ENCODE measurements at regions not wholly inside any gene's neighbourhood (a gene's known extent, or its start where the extent isn't known, plus 50 kb on each side); places are given as distances from the start of the nearest gene placed in this dataset.

- TF ChIP-seq REST (IDR thresholded peaks at IDR 0.05; ENCODE audit: insufficient replicate concordance, low read depth): no peak
- no peak for TF ChIP-seq POLR2AphosphoS5 (IDR thresholded peaks at IDR 0.05; ENCODE audit: low read depth)
Observed at GRCh38 chr15:35293353-35294130, 208.4 kb upstream of the NANOGP8 start.

All from HL-60 (cell line).